Osteocyte (in vitro differentiated cells): ENCODE measurements at regions not wholly inside any gene's neighbourhood (a gene's known extent, or its start where the extent isn't known, plus 50 kb on each side); places are given as distances from the start of the nearest gene placed in this dataset.

Experiments
- DNase-seq: peaks from one replicate; pipeline ENCODE4 v3.0.0; 2021; ENCODE audit warnings: mixed read lengths; ENCODE audit not compliant: unreplicated experiment; ENCODE audit errors: extremely low spot score
- H3K27ac Mint-ChIP-seq: one replicate; pipeline ENCODE4 v1.8.0; 2021; ENCODE audit warnings: mild to moderate bottlenecking, mixed read lengths; ENCODE audit not compliant: unreplicated experiment
- H3K27me3 Mint-ChIP-seq: one replicate; pipeline ENCODE4 v1.8.0; 2021; ENCODE audit warnings: mixed read lengths; ENCODE audit not compliant: unreplicated experiment
- H3K36me3 Mint-ChIP-seq: one replicate; pipeline ENCODE4 v1.8.0; 2021; ENCODE audit warnings: mixed read lengths; ENCODE audit not compliant: unreplicated experiment
- H3K4me1 Mint-ChIP-seq: one replicate; pipeline ENCODE4 v1.8.0; 2021; ENCODE audit warnings: mixed read lengths; ENCODE audit not compliant: unreplicated experiment
- H3K4me3 Mint-ChIP-seq: one replicate; pipeline ENCODE4 v1.8.0; 2021; ENCODE audit warnings: mild to moderate bottlenecking, moderate library complexity, mixed read lengths; ENCODE audit not compliant: unreplicated experiment
- H3K9me3 Mint-ChIP-seq: one replicate; pipeline ENCODE4 v1.8.0; 2021; ENCODE audit warnings: mixed read lengths; ENCODE audit not compliant: unreplicated experiment
- TF ChIP-seq, protein P1 (sequence below): fragments of 200-600 bp; sonication (generic); IDR thresholded peaks from 2 replicates; pipeline ENCODE4 v1.5.0; 2021; ENCODE audit warnings: antibody characterized with exemption, mild to moderate bottlenecking, moderate library complexity

GRCh38 chr4:11900359-11900758 lies 471.7 kb upstream of the HS3ST1 start:
- Mint-ChIP-seq H3K4me1 (no peaks in the 10 kb centered on the region), H3K27ac (no peak overlapping the region)
- TF ChIP-seq, protein P1, sequence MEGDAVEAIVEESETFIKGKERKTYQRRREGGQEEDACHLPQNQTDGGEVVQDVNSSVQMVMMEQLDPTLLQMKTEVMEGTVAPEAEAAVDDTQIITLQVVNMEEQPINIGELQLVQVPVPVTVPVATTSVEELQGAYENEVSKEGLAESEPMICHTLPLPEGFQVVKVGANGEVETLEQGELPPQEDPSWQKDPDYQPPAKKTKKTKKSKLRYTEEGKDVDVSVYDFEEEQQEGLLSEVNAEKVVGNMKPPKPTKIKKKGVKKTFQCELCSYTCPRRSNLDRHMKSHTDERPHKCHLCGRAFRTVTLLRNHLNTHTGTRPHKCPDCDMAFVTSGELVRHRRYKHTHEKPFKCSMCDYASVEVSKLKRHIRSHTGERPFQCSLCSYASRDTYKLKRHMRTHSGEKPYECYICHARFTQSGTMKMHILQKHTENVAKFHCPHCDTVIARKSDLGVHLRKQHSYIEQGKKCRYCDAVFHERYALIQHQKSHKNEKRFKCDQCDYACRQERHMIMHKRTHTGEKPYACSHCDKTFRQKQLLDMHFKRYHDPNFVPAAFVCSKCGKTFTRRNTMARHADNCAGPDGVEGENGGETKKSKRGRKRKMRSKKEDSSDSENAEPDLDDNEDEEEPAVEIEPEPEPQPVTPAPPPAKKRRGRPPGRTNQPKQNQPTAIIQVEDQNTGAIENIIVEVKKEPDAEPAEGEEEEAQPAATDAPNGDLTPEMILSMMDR = no peak

DNA sequence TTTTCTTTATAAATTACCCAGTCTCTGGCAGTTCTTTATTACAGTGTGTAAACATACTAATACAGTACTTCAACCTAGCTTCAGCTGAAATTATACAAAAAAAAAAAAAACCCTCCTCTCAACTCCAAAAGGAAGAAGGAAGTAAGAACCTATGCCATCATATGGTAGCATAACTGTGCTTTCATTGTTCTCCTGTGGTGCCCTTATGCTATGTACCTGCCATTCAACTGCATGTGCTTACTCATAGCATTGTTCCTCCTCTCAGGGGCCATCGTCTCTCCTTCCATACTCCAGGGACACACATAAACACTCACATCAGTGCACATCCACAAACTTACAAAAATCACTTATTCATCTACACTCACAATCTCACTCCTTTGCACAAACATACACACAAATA lies 470.1 kb upstream of the HS3ST1 start:
- H3K27ac Mint-ChIP-seq = no peak overlapping the region
- no peak for DNase-seq
- peaks cover 15% of the 10 kb centered on the region for H3K9me3 Mint-ChIP-seq
- no peaks in the 10 kb centered on the region for H3K36me3 Mint-ChIP-seq
- H3K4me1 Mint-ChIP-seq = no peaks in the 10 kb centered on the region
- H3K27me3 Mint-ChIP-seq = no peaks in the 10 kb centered on the region
- TF ChIP-seq, protein P1 = no peak
- no peak overlapping the region for H3K4me3 Mint-ChIP-seq

More at GRCh38 chr4:11900359-11900758, 471.7 kb upstream of the HS3ST1 start:
- no peak overlapping the region for H3K4me3 Mint-ChIP-seq
- no peaks in the 10 kb centered on the region for H3K36me3 Mint-ChIP-seq
- H3K9me3 Mint-ChIP-seq = peaks cover 23% of the 10 kb centered on the region
- no peaks in the 10 kb centered on the region for H3K27me3 Mint-ChIP-seq
- no peak for DNase-seq

DNA sequence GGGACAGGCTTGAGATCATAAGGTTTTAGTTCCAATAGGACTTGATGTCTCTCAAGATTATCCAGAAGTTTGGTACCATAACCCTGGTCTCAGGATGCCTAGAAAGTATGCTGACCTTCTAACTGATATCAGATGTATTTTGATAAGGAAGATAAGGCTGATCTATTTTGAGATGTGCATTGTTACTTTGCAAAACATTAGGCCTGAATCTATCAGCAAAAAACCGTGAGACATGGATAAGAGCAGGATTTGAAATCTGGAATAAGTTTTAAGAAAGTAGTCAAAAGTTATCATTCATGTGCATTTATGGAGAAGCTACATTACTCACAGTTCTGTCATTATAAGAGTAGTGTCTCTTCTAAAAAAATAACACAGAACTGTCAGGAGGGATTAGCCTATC lies 467.1 kb upstream of the HS3ST1 start:
- H3K4me3 Mint-ChIP-seq = no peak overlapping the region
- peaks cover 7% of the 10 kb centered on the region for H3K9me3 Mint-ChIP-seq
- TF ChIP-seq, protein P1 = no peak
- no peaks in the 10 kb centered on the region for H3K27me3 Mint-ChIP-seq
- no peaks in the 10 kb centered on the region for H3K4me1 Mint-ChIP-seq
- DNase-seq = no peak
- no peak overlapping the region for H3K27ac Mint-ChIP-seq
- H3K36me3 Mint-ChIP-seq = no peaks in the 10 kb centered on the region

DNA sequence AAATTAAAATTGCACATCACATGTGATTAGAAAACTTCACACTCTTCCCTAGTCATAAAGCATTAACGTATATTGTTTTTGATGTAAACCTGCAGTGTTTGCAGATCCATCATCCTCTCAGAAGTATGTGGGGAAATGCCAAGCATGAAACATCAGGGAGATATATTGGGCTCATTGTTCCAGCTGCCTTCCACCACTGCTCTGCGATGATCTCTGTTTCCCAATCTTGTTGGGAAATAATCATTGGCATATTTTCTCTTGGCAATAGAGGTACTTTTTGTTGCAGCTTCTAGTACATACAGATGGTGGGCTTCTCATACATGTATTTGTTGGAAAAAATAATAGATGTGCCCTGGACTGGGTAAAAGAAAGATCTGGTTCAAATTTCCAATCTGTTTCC lies 466.3 kb upstream of the HS3ST1 start:
- H3K27ac Mint-ChIP-seq = no peak overlapping the region
- TF ChIP-seq, protein P1 = no peak
- no peak overlapping the region for H3K4me3 Mint-ChIP-seq
- DNase-seq = no peak
- H3K9me3 Mint-ChIP-seq = peaks cover 7% of the 10 kb centered on the region
- no peaks in the 10 kb centered on the region for H3K27me3 Mint-ChIP-seq
- H3K4me1 Mint-ChIP-seq = no peaks in the 10 kb centered on the region
- no peaks in the 10 kb centered on the region for H3K36me3 Mint-ChIP-seq

GRCh38 chr4:11894221-11894620 lies 465.5 kb upstream of the HS3ST1 start:
- Mint-ChIP-seq H3K4me1 (no peaks in the 10 kb centered on the region), H3K36me3 (no peaks in the 10 kb centered on the region), H3K4me3 (no peak overlapping the region), H3K27ac (no peak overlapping the region), H3K9me3 (peaks cover 7% of the 10 kb centered on the region), H3K27me3 (no peaks in the 10 kb centered on the region)
- TF ChIP-seq, protein P1 = no peak
- DNase-seq = no peak
